ENCODE measurements at regions not wholly inside any gene's neighbourhood (a gene's known extent, or its start where the extent isn't known, plus 50 kb on each side); places are given as distances from the start of the nearest gene placed in this dataset.

GRCh38 chr16:66083171-66083570 lies 283.3 kb upstream of the CDH5 start:
- FAIRE-seq (no peak), DNase-seq (ENCODE audit: low read depth) (no peak)
- H3K36me3 ChIP-seq (ENCODE audit: control insufficient read depth, insufficient read depth, low read length): no peaks in the 10 kb centered on the region
- TF ChIP-seq CTCF (IDR thresholded peaks at IDR 0.05; ENCODE audit: insufficient read depth, low read length, severe bottlenecking): no peak
- no peak overlapping the region for H3K4me3 ChIP-seq (ENCODE audit: low read depth, low read length)
- H3K27me3 ChIP-seq (ENCODE audit: control insufficient read depth, insufficient read depth, low read length): no peaks in the 10 kb centered on the region

GRCh38 chr16:66082424-66082823 lies 284.1 kb upstream of the CDH5 start:
- Histone ChIP-seq H3K4me3 (ENCODE audit: low read depth, low read length) (no peak overlapping the region), H3K36me3 (ENCODE audit: control insufficient read depth, insufficient read depth, low read length) (no peaks in the 10 kb centered on the region), H3K27me3 (ENCODE audit: control insufficient read depth, insufficient read depth, low read length) (no peaks in the 10 kb centered on the region)
- no peak for DNase-seq (ENCODE audit: low read depth)
- FAIRE-seq: no peak
- no peak for TF ChIP-seq CTCF (IDR thresholded peaks at IDR 0.05; ENCODE audit: insufficient read depth, low read length, severe bottlenecking)

- Histone ChIP-seq H3K4me3 (ENCODE audit: low read depth, low read length) (no peak overlapping the region), H3K36me3 (ENCODE audit: control insufficient read depth, insufficient read depth, low read length) (no peaks in the 10 kb centered on the region), H3K27me3 (ENCODE audit: control insufficient read depth, insufficient read depth, low read length) (no peaks in the 10 kb centered on the region)
- TF ChIP-seq CTCF (IDR thresholded peaks at IDR 0.05; ENCODE audit: insufficient read depth, low read length, severe bottlenecking): no peak
- FAIRE-seq (peak; percentile 98), DNase-seq (ENCODE audit: low read depth) (peak; percentile 100)
Observed at GRCh38 chr16:66081775-66082366, 284.6 kb upstream of the CDH5 start.

GRCh38 chr16:66079671-66080334 lies 286.7 kb upstream of the CDH5 start:
- no peaks in the 10 kb centered on the region for H3K36me3 ChIP-seq (ENCODE audit: control insufficient read depth, insufficient read depth, low read length)
- no peak overlapping the region for H3K4me3 ChIP-seq (ENCODE audit: low read depth, low read length)
- FAIRE-seq (peak; percentile 50), DNase-seq (ENCODE audit: low read depth) (peak; percentile 81)
- no peaks in the 10 kb centered on the region for H3K27me3 ChIP-seq (ENCODE audit: control insufficient read depth, insufficient read depth, low read length)
- TF ChIP-seq CTCF (IDR thresholded peaks at IDR 0.05; ENCODE audit: insufficient read depth, low read length, severe bottlenecking): no peak

- no peak overlapping the region for H3K4me3 ChIP-seq (ENCODE audit: low read depth, low read length)
- FAIRE-seq (no peak), DNase-seq (ENCODE audit: low read depth) (no peak)
- TF ChIP-seq CTCF (IDR thresholded peaks at IDR 0.05; ENCODE audit: insufficient read depth, low read length, severe bottlenecking): no peak
- no peaks in the 10 kb centered on the region for H3K36me3 ChIP-seq (ENCODE audit: control insufficient read depth, insufficient read depth, low read length)
- no peaks in the 10 kb centered on the region for H3K27me3 ChIP-seq (ENCODE audit: control insufficient read depth, insufficient read depth, low read length)
Observed at GRCh38 chr16:66070140-66070917, 296.2 kb upstream of the CDH5 start.

Data from bronchial epithelial cell (primary cell).